Caco-2 (cell line): ENCODE measurements at regions not wholly inside any gene's neighbourhood (a gene's known extent, or its start where the extent isn't known, plus 50 kb on each side); places are given as distances from the start of the nearest gene placed in this dataset.

Experiments used
- BruUV-seq: library from RNA; stranded (reverse); fragments of 400-500 nt; replicated peaks from 2 replicates; lab custom pipeline; 2021; lab: Mats Ljungman, UMichigan
- CTCF ChIA-PET: fragments of 300-600 bp; sonication (Branson Sonifier 250); formaldehyde crosslinking; loops from one replicate; lab custom pipeline; 2022; ENCODE audit warnings: antibody characterized with exemption; lab: Charles Lee
- POLR2A ChIA-PET: fragments of 300-600 bp; sonication (Branson Sonifier 250); formaldehyde crosslinking; loops from one replicate; lab custom pipeline; 2022; ENCODE audit warnings: antibody characterized with exemption; lab: Charles Lee
- DNase-seq, 2 experiments: peaks; one replicate each; pipeline versions ENCODE4 v3.0.0 to v3.0.0-alpha.2; 2020 to 2022
- H3K27me3 ChIP-seq: replicated peaks from 2 replicates; pipeline ENCODE4 v1.6.0; 2011; ENCODE audit warnings: low read length; ENCODE audit not compliant: control insufficient read depth, insufficient read depth
- H3K36me3 ChIP-seq: 2 replicates; pipeline ENCODE4 v1.5.1; 2011; ENCODE audit warnings: low read length; ENCODE audit not compliant: control insufficient read depth, insufficient read depth
- H3K4me1 ChIP-seq: fragments of 250-450 bp; sonication (Bioruptor Pico); 2 replicates; pipeline ENCODE4 v1.5.1; 2020; ENCODE audit warnings: mild to moderate bottlenecking
- H3K4me3 ChIP-seq: 2 replicates; pipeline ENCODE4 v1.5.1; 2011; ENCODE audit warnings: low read depth, mild to moderate bottlenecking, control low read depth, low read length
- H3K9me3 ChIP-seq: fragments of 250-450 bp; sonication (Bioruptor Pico); 2 replicates; pipeline ENCODE4 v1.5.1; 2020; ENCODE audit warnings: mild to moderate bottlenecking, moderate library complexity
- H3K27ac Mint-ChIP-seq: one replicate; pipeline ENCODE4 v1.8.0; 2022; ENCODE audit warnings: mixed read lengths; ENCODE audit not compliant: unreplicated experiment
- H3K27me3 Mint-ChIP-seq: one replicate; pipeline ENCODE4 v1.8.0; 2022; ENCODE audit warnings: mixed read lengths; ENCODE audit not compliant: insufficient read depth, unreplicated experiment
- H3K36me3 Mint-ChIP-seq: one replicate; pipeline ENCODE4 v1.8.0; 2022; ENCODE audit warnings: mild to moderate bottlenecking, mixed read lengths; ENCODE audit not compliant: insufficient read depth, unreplicated experiment
- H3K4me1 Mint-ChIP-seq: one replicate; pipeline ENCODE4 v1.8.0; 2022; ENCODE audit warnings: low read depth, mixed read lengths; ENCODE audit not compliant: unreplicated experiment
- H3K4me3 Mint-ChIP-seq: one replicate; pipeline ENCODE4 v1.8.0; 2022; ENCODE audit warnings: mild to moderate bottlenecking, moderate library complexity, mixed read lengths; ENCODE audit not compliant: unreplicated experiment
- H3K9me3 Mint-ChIP-seq: one replicate; pipeline ENCODE4 v1.8.0; 2022; ENCODE audit warnings: mixed read lengths; ENCODE audit not compliant: unreplicated experiment
- CTCF ChIP-seq, 2 experiments: fragments of 200-600 bp in 1 of 2; IDR thresholded peaks; 1 replicate in 1 of 2; 2 replicates in 1 of 2; pipeline versions ENCODE4 v1.5.1 to v1.8.0; 2011 to 2022; ENCODE audit warnings: antibody characterized with exemption in 1 of 2, control low read depth in 1 of 2, inconsistent platforms in 1 of 2, low read depth in 1 of 2, low read length in 1 of 2, mild to moderate bottlenecking in 1 of 2, moderate library complexity in 1 of 2; ENCODE audit not compliant: insufficient read depth in 1 of 2, severe bottlenecking in 1 of 2, unreplicated experiment in 1 of 2
- intact Hi-C: fragments of 100-400 bp; cut with micrococcal nuclease; formaldehyde crosslinking; loops from one replicate; pipeline ENCODE4 v1.10.0; 2022; ENCODE audit not compliant: unreplicated experiment

GRCh38 chr18:7288544-7288943, 57.7 kb downstream of the LRRC30 start:
- Histone ChIP-seq H3K9me3 (no peaks in the 10 kb centered on the region; the same call in 1 of the 2 replicates), H3K27me3 (no peaks in the 10 kb centered on the region; the same call in 1 of the 2 replicates), H3K4me1 (no peaks in the 10 kb centered on the region), H3K4me3 (no peak overlapping the region), H3K36me3 (no peaks in the 10 kb centered on the region)
- POLR2A ChIA-PET, result no interaction called here
- H3K27me3 Mint-ChIP-seq, result peaks cover 7% of the 10 kb centered on the region
- H3K4me3 Mint-ChIP-seq, result no peak overlapping the region
- no peak for TF ChIP-seq CTCF (IDR thresholded peaks at IDR 0.05; ENCODE audit: insufficient read depth in 1 of 2, low read depth in 1 of 2, low read length in 1 of 2, severe bottlenecking in 1 of 2, unreplicated experiment in 1 of 2)
- H3K4me1 Mint-ChIP-seq, result no peaks in the 10 kb centered on the region
- DNase-seq, result no peak
- no peak overlapping the region for H3K27ac Mint-ChIP-seq
- H3K36me3 Mint-ChIP-seq, result no peaks in the 10 kb centered on the region
- CTCF ChIA-PET, result no interaction called here
- no TSS peak for BruUV-seq
- intact Hi-C loops, result no loop called here
- H3K9me3 Mint-ChIP-seq, result no peaks in the 10 kb centered on the region

GRCh38 chr18:7290077-7290476, 59.2 kb downstream of the LRRC30 start:
- Mint-ChIP-seq H3K4me3 (no peak overlapping the region), H3K4me1 (no peaks in the 10 kb centered on the region), H3K27me3 (peaks cover 7% of the 10 kb centered on the region), H3K36me3 (no peaks in the 10 kb centered on the region), H3K9me3 (no peaks in the 10 kb centered on the region), H3K27ac (no peak overlapping the region)
- no peak for TF ChIP-seq CTCF (IDR thresholded peaks at IDR 0.05; ENCODE audit: insufficient read depth in 1 of 2, low read depth in 1 of 2, low read length in 1 of 2, severe bottlenecking in 1 of 2, unreplicated experiment in 1 of 2)
- Histone ChIP-seq H3K36me3 (no peaks in the 10 kb centered on the region), H3K27me3 (no peaks in the 10 kb centered on the region; the same call in 1 of the 2 replicates), H3K4me1 (no peaks in the 10 kb centered on the region), H3K4me3 (no peak overlapping the region), H3K9me3 (no peaks in the 10 kb centered on the region; the same call in 1 of the 2 replicates)
- intact Hi-C loops, result no loop called here
- no TSS peak for BruUV-seq
- no peak for DNase-seq
- POLR2A ChIA-PET, result no interaction called here
- CTCF ChIA-PET, result no interaction called here

- intact Hi-C loops, result no loop called here
- no peak for TF ChIP-seq CTCF (IDR thresholded peaks at IDR 0.05; ENCODE audit: insufficient read depth in 1 of 2, low read depth in 1 of 2, low read length in 1 of 2, severe bottlenecking in 1 of 2, unreplicated experiment in 1 of 2)
- Mint-ChIP-seq H3K9me3 (no peaks in the 10 kb centered on the region), H3K27ac (no peak overlapping the region), H3K4me1 (no peaks in the 10 kb centered on the region), H3K36me3 (no peaks in the 10 kb centered on the region), H3K4me3 (no peak overlapping the region), H3K27me3 (peaks cover 7% of the 10 kb centered on the region)
- no TSS peak for BruUV-seq
- H3K27me3 ChIP-seq, result no peaks in the 10 kb centered on the region; the same call in 1 of the 2 replicates
- no peaks in the 10 kb centered on the region for H3K36me3 ChIP-seq
- no peaks in the 10 kb centered on the region for H3K4me1 ChIP-seq
- no peaks in the 10 kb centered on the region; the same call in 1 of the 2 replicates for H3K9me3 ChIP-seq
- no peak for DNase-seq
- POLR2A ChIA-PET, result no interaction called here
- no peak overlapping the region for H3K4me3 ChIP-seq
- CTCF ChIA-PET, result no interaction called here
Observed at GRCh38 chr18:7291046-7291445, 60.2 kb downstream of the LRRC30 start.
